Stimulated activated CD4-positive, alpha-beta T cell treated with anti-CD3 and anti-CD28 coated beads, Interleukin-12 subunit alpha, Interleukin-12 subunit beta, amount 100 ng/mL, for 48 hours (primary cell): ENCODE measurements at regions not wholly inside any gene's neighbourhood (a gene's known extent, or its start where the extent isn't known, plus 50 kb on each side); places are given as distances from the start of the nearest gene placed in this dataset.

Experiments used
- DNase-seq, 3 donors: peaks; one replicate each; pipeline ENCODE4 v3.0.0-alpha.2; 2020; ENCODE audit warnings: low read depth in 2 of 3, low spot score in 1 of 3

- DNase-seq = no peak
Measured at GRCh38 chr5:81914696-81915095, 57.1 kb upstream of the ATG10 start.

GRCh38 chr5:81912933-81913332, 58.9 kb upstream of the ATG10 start:
- no peak for DNase-seq

GRCh38 chr5:81909677-81910076, 62.1 kb upstream of the ATG10 start:
- DNase-seq = no peak

DNA sequence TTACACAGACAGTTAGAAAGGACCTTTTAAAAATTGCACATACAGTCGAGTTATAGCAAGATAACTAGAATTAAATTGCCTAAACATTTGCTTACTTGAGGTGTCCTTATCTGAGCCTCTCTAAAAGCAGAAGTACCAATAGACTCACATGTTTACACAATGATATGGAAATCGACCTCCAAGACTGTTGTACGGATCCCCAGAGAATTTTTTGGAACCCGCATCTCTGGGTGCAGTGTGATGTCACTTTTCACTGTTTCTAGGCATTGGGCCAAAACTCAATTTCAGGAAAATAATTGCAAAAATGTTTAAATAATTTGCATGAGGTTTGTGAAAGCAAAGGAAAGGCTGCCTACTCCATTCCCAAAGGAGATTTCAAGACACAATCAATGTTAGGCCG, 63.1 kb upstream of the ATG10 start:
- no peak for DNase-seq

GRCh38 chr5:81908044-81908443, 63.8 kb upstream of the ATG10 start:
- no peak for DNase-seq

DNA sequence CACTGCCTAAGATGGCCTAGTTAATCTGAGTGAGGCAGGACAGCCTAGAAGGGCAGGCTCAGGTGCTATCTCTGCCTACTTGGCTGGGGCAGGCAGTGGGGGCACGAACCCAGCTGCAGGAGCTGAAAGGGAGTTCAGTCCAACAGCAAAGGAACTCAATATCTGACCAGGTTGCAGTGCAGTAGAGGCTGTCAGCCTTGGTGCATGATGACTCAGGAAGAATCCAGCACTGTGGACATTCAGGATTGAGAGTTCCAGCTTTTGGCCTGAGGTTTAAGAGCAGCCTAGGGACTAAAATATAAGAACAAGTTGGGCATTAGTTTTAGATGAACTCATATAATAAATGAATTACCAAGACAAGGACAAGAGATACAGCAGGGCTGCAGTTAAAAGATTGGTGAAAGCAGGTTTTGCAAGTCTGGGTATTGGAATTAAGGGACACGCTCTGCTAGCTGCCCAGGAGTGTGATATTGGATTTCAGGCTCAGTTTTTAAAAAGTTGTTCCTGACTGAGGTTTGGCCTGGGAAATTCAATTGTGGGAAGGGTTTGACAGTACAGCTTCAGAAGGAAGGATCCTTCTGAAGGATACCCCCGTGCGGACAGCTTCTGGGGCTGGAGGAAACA, 64.7 kb upstream of the ATG10 start:
- no peak for DNase-seq

GRCh38 chr5:81906086-81906485, 65.7 kb upstream of the ATG10 start:
- no peak for DNase-seq

DNA sequence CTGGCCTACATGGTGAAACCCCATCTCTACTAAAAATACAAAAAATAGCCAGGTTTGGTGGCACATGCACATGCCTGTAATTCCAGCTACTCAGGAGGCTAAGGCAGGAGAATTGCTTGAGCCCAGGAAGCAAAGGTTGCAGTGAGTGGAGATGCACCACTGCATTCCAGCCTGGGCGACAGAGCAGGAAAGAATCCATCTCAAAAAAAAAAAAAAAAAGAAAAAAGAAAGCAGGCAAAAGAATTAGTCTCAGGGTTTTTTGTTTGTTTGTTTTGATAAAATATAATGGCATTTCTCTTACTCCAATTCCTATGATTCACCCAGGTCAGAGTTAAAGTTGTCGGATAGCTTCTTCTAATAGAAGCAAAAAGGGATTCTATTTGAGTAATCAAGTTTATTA, 67.0 kb upstream of the ATG10 start:
- no peak for DNase-seq

GRCh38 chr5:81904166-81904565, 67.7 kb upstream of the ATG10 start:
- no peak for DNase-seq

DNA sequence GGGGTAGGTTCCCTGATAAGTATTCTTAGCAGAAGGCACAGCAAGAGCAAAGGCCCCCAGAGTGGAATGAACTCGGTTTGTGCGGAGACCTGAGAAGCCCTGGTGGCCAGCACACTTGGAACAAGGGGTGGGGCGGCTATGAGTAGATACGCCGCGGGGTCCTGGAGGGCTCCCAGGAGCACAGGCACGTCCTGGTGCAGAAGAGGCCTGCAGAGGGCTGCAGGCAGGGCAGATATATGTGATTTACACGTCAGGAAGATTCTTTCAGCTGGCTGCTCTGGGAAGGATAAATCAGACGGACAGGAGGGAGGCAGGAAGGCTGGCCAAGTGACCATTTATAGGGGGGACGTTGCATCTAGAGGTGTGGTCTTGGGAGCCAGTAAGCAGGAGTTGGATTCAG, 70.2 kb upstream of the ATG10 start:
- no peak for DNase-seq

DNA sequence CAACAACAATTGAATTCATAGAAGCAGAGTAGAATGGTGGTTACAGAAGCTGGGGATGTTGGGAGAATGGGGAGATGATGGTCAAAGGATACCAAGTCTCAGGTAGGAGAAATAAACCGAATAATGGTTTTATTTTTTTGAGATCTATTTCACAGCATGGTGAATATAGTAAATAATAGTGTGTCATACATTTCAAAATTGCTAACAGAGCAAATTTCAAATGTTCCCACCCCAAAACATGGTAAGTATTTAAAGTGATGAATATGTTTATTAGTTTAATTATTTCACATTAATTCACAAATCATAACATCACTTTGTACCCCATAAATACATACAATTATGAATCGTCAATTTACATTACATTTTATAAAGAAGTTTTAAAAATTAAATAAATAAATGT, 72.7 kb upstream of the ATG10 start:
- no peak for DNase-seq

DNA sequence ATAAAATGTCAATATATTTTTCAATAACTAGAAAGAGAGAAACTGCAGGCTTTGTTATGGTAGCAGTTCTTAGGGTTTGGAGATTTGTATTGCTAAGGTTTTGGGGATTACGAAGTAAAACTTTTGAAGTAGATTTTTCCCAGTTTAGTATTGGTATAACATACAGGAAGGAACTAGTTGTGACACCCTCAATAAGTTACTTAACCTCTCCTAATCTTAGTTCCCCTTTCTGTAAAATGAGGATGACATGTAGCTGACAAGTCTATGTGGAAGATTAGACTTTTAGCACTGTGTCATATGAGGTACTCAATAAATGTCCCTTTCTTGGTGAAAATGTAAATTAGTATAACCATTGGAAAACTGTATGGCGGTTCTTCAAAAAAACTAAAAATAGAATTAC, 73.4 kb upstream of the ATG10 start:
- no peak for DNase-seq

DNA sequence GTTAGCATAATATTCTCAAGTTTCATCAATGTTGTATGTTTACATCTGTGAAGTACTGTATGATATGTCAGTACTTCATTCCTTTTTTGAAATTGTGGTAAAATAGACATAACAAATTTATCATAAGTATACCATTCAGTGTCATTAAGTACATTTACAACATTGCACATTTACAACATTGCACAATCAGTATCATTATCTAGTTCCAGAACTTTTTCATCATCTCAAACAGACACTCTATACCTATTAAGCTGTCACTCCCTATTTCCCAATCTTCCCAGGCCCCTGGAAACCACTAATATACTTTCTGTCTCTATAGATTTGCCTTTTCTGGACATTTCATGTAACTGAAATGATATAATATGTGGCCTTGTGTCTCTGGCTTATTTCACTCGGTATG, 75.1 kb upstream of the ATG10 start:
- DNase-seq = no peak

- no peak for DNase-seq
Measured at GRCh38 chr5:81895307-81895706, 76.5 kb upstream of the ATG10 start.

DNA sequence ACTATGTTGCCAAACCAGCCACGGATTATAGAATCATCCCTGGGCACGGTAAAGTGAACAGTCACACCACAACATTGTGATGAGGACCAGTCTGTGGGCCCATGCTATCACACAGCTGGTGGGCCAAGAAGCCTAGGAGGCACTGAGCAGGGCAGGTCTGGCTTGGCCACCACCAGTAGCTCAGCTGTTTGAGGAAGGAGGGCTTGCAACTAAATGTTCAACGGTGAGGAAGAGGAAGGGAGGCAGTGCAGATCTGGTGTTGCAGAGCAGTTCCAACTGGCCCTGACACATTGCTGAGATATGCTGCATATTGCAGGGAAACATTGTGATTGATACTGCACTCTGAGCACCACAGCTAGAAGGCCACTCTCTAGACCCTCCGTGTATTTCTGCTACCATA, 77.9 kb upstream of the ATG10 start:
- DNase-seq = no peak

DNA sequence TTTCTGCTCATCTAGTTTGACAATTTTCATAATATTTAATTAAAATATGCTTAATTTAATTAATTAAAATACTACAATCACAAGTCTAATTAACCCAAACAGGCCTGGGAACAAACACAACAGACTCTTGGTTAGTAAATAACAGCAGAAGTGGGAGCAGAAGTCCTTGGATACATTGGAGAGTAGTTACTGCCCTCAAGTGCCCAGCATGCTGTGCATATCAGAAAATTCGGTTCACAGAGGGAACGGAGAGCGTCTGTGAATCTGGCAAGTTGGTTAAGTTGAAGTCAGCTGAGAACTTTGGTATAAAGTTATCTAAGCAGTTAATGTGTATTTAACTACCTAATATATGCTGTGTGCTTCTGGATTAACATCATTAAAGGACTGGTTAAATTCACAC, 87.0 kb upstream of the ATG10 start:
- no peak for DNase-seq

- no peak for DNase-seq
Measured at GRCh38 chr5:81883371-81883770, 88.5 kb upstream of the ATG10 start.

- no peak for DNase-seq
Measured at GRCh38 chr5:81881595-81881994, 90.2 kb upstream of the ATG10 start.

DNA sequence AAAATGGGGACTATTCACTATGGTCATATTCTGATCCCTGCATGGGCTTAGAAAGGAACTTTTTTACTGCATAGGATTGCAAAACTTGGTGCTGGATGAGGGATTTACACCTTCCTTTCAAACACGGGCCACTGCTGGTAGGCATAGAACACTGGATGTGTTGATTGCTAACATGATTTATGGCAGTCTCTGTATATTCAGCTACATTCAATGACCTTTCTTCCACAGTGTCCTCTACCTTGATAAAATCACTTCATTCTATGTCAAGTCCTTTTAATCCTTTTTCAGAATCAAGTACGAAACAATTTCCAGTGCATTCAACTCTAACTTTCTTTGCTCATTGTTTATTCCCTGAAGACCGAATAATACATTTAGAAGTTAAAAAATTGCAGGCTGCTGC, 91.9 kb upstream of the ATG10 start:
- no peak for DNase-seq

- DNase-seq = no peak
Measured at GRCh38 chr5:81878333-81878732, 93.5 kb upstream of the ATG10 start.

DNA sequence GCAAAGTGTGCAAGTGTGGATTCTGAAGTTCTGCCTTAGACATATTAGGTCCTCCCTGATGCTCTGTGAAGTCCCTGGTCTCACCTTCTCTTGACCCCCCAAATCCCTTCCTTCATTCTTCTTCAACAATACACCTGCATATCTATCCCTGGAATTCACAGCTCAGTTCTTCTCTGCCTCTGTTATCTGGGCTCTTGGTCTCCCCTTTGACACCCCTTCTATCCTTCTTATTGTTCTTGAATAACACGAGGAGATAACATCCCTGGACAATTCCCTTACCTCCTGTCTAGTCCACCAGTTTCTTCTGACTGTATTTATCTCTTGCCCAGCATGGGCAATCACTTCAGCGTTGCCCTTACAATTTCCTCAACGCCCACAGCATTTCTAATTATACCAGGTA, 104.8 kb upstream of the ATG10 start:
- no peak for DNase-seq

DNA sequence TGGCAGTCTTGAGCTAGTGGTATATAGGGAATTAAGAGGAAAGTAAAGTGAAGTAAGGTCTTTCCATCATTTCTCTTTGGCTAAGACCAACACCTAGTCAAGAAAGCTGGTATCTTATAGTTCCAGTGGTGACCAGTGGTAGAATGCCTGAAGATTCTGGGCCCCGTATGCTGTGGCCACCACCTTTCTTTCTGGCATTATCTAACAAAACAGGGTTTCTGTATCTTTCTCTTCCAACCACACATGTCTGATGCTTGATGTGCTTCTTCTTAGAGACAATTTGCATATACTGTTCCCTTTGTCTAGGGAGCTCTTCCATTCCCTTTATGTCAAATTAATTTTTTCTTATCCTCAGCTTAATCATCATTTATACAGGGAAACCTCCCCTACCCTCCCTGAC, 109.9 kb upstream of the SSBP2 start:
- DNase-seq = no peak

DNA sequence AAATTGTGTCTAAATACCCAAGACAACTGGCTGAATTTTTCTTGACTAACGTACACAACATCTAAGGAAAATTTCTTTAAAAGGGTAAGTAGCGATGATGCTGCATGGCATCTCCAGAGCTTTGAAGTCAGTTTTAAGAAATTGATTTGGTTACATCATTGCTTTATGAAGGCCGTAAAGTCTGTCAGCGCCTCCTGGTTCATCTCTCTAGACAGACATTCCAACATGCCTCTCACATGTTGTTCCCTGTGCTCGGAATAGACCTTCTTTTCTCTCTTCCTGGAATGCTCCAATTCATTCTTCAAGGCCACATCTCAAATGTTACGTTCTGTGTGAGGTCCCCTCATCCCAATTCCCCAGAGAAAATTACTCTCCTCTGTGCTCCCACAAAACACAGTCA, 108.7 kb upstream of the SSBP2 start:
- DNase-seq = no peak
